Keratinocyte (primary cell): ENCODE measurements at regions not wholly inside any gene's neighbourhood (a gene's known extent, or its start where the extent isn't known, plus 50 kb on each side); places are given as distances from the start of the nearest gene placed in this dataset.

Source experiments
- DNase-seq: peaks from one replicate; pipeline ENCODE4 v3.0.0-alpha.2; 2011; ENCODE audit warnings: low read depth, missing footprints, low spot score
- FAIRE-seq: peaks from 2 replicates; lab custom pipeline; 2011; peaks lifted over from hg19 to GRCh38; lab: Jason Lieb, UNC
- H2AFZ ChIP-seq: 2 replicates; pipeline ENCODE4 v1.6.0; 2012; ENCODE audit warnings: low read length, control low read depth, inconsistent platforms; ENCODE audit not compliant: control insufficient read depth
- H3K27ac ChIP-seq: 2 replicates; pipeline ENCODE4 v1.5.1; 2011; ENCODE audit warnings: low read length; ENCODE audit not compliant: control insufficient read depth, insufficient read depth
- H3K27me3 ChIP-seq: 3 replicates; pipeline ENCODE4 v1.6.0; 2011; ENCODE audit warnings: low read length; ENCODE audit not compliant: control insufficient read depth, insufficient read depth; ENCODE audit errors: extremely low read depth
- H3K36me3 ChIP-seq, 2 experiments: 2 replicates in 1 of 2; 3 replicates in 1 of 2; pipeline ENCODE4 v1.5.1; 2011; ENCODE audit warnings: low read length in 2 of 2, mild to moderate bottlenecking in 1 of 2; ENCODE audit not compliant: control insufficient read depth in 2 of 2, insufficient read depth in 2 of 2; ENCODE audit errors: extremely low read depth in 1 of 2
- H3K4me1 ChIP-seq: 3 replicates; pipeline ENCODE4 v1.5.1; 2011; ENCODE audit warnings: low read length; ENCODE audit not compliant: control insufficient read depth, insufficient read depth; ENCODE audit errors: extremely low read depth
- H3K4me2 ChIP-seq: 3 replicates; pipeline ENCODE4 v1.6.0; 2011; ENCODE audit warnings: low read depth, low read length; ENCODE audit not compliant: control insufficient read depth, insufficient read depth; ENCODE audit errors: extremely low read depth
- H3K4me3 ChIP-seq, 3 experiments: fragments of 200-600 bp in 1 of 3; sonication (generic) in 1 of 3; 2 replicates in 2 of 3; 3 replicates in 1 of 3; pipeline ENCODE4 v1.5.1; 2011 to 2016; ENCODE audit warnings: low read length in 3 of 3, mild to moderate bottlenecking in 3 of 3, control low read depth in 2 of 3, inconsistent platforms in 1 of 3, low read depth in 1 of 3, mixed read lengths in 1 of 3, mixed run types in 1 of 3, moderate library complexity in 1 of 3; ENCODE audit not compliant: control insufficient read depth in 2 of 3, insufficient read depth in 2 of 3; ENCODE audit errors: extremely low read depth in 1 of 3
- H3K79me2 ChIP-seq: 2 replicates; pipeline ENCODE4 v1.6.0; 2012; ENCODE audit warnings: low read length; ENCODE audit not compliant: control insufficient read depth, insufficient read depth
- H3K9ac ChIP-seq: 3 replicates; pipeline ENCODE4 v1.6.0; 2011; ENCODE audit warnings: low read length; ENCODE audit not compliant: control insufficient read depth, insufficient read depth; ENCODE audit errors: extremely low read depth
- H3K9me1 ChIP-seq: 3 replicates; pipeline ENCODE4 v1.6.0; 2011; ENCODE audit warnings: low read length; ENCODE audit not compliant: control insufficient read depth, insufficient read depth; ENCODE audit errors: extremely low read depth
- H3K9me3 ChIP-seq: 2 replicates; pipeline ENCODE4 v1.5.1; 2012; ENCODE audit warnings: low read depth, low read length; ENCODE audit not compliant: control insufficient read depth
- H4K20me1 ChIP-seq: 3 replicates; pipeline ENCODE4 v1.6.0; 2011; ENCODE audit warnings: low read length; ENCODE audit not compliant: control insufficient read depth, insufficient read depth; ENCODE audit errors: extremely low read depth
- CTCF ChIP-seq, 3 experiments: IDR thresholded peaks in 1 of 3; conservative IDR thresholded peaks in 1 of 3; optimal IDR thresholded peaks in 1 of 3; 2 replicates in 2 of 3; 3 replicates in 1 of 3; pipeline versions ENCODE3 to v1.5.1; 2011; ENCODE audit warnings: low read length in 3 of 3, mild to moderate bottlenecking in 3 of 3, moderate library complexity in 2 of 3, control low read depth in 1 of 3, inconsistent platforms in 1 of 3; ENCODE audit not compliant: insufficient read depth in 2 of 3; ENCODE audit errors: extremely low read depth in 1 of 3
- EZH2 ChIP-seq: IDR thresholded peaks from one replicate; pipeline ENCODE4 v1.6.1; 2012; ENCODE audit warnings: inconsistent platforms, mild to moderate bottlenecking, low read length, moderate library complexity
- dilution Hi-C: fragments of 300-500 bp; cut with MboI; formaldehyde crosslinking; loops from one replicate; pipeline ENCODE4 v1.7.0; 2020; ENCODE audit warnings: low sequenced_read_pairs; ENCODE audit not compliant: extremely low pct_ligation_motif_present

- no peak overlapping the region for H2AFZ ChIP-seq
- no peaks in the 10 kb centered on the region for H3K36me3 ChIP-seq
- no peak overlapping the region for H3K9ac ChIP-seq
- dilution Hi-C loops: no loop called here
- no peak overlapping the region for H3K4me3 ChIP-seq
- no peaks in the 10 kb centered on the region for H3K9me1 ChIP-seq
- no peaks in the 10 kb centered on the region for H4K20me1 ChIP-seq
- no peak for TF ChIP-seq CTCF (optimal IDR thresholded peaks at IDR 0.05 in 1 of 3, IDR thresholded peaks at IDR 0.05 in 1 of 3, conservative IDR thresholded peaks at IDR 0.05 in 1 of 3; ENCODE audit: extremely low read depth in 1 of 3, insufficient read depth in 2 of 3, low read length in 3 of 3)
- TF ChIP-seq EZH2: no peak
- H3K4me1 ChIP-seq: no peaks in the 10 kb centered on the region
- H3K79me2 ChIP-seq: no peaks in the 10 kb centered on the region
- H3K4me2 ChIP-seq: no peak overlapping the region
- FAIRE-seq (no peak), DNase-seq (no peak)
- H3K27ac ChIP-seq: no peak overlapping the region
- H3K27me3 ChIP-seq: no peaks in the 10 kb centered on the region
- H3K9me3 ChIP-seq: no peaks in the 10 kb centered on the region
Measured at GRCh38 chr6:8352335-8352965, 82.9 kb downstream of the SLC35B3 start.

GRCh38 chr6:8343600-8343999 is 91.7 kb downstream of the SLC35B3 start:
- Histone ChIP-seq H2AFZ (no peak overlapping the region), H3K27me3 (no peaks in the 10 kb centered on the region), H3K79me2 (no peaks in the 10 kb centered on the region), H3K9me1 (no peaks in the 10 kb centered on the region), H3K4me1 (no peaks in the 10 kb centered on the region), H4K20me1 (no peaks in the 10 kb centered on the region), H3K4me2 (no peak overlapping the region), H3K9me3 (no peaks in the 10 kb centered on the region), H3K27ac (no peak overlapping the region), H3K9ac (no peak overlapping the region), H3K4me3 (no peak overlapping the region), H3K36me3 (no peaks in the 10 kb centered on the region)
- DNase-seq (no peak), FAIRE-seq (no peak)
- no peak for TF ChIP-seq EZH2
- TF ChIP-seq CTCF (optimal IDR thresholded peaks at IDR 0.05 in 1 of 3, IDR thresholded peaks at IDR 0.05 in 1 of 3, conservative IDR thresholded peaks at IDR 0.05 in 1 of 3; ENCODE audit: extremely low read depth in 1 of 3, insufficient read depth in 2 of 3, low read length in 3 of 3): no peak
- dilution Hi-C loops: no loop called here
